ENCODE measurements at regions not wholly inside any gene's neighbourhood (a gene's known extent, or its start where the extent isn't known, plus 50 kb on each side); places are given as distances from the start of the nearest gene placed in this dataset.

DNA sequence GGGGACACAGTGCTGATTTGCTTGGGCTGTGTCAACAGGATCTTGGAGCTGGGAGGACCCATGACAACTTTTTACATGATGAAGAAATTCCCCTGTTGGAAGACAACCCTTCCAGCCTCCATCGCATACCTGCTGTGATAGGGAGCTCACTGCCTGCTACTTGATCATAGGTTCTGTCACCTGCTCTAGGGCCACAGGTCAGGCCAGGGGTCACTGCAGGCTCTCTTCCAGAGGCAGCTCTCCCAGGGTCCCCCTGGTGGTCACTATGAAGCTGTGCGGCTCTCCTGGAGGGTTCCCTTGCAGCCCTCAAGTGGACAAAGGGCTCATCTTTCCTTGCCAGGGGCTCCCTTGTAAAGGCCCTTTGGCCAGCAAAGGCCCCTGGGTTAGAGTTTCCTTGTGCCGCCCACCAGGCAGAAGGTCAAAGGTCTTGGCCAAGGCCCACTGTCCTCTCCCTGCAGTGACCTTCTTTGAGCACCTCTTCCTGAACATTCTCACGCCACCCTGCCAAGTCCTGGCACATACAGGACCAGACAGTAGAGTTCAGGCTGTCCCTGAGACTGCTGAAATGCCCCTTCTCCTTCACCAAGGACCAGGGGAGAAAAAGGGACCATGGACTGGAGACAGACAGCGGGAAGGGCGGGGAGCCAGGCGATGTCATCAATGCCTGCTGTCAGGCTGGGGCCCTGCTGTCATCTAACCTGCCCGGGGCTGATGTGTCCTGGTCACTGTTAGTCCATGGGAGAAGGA, 345.1 kb downstream of the DYSF start:
- TF ChIP-seq, protein P1, sequence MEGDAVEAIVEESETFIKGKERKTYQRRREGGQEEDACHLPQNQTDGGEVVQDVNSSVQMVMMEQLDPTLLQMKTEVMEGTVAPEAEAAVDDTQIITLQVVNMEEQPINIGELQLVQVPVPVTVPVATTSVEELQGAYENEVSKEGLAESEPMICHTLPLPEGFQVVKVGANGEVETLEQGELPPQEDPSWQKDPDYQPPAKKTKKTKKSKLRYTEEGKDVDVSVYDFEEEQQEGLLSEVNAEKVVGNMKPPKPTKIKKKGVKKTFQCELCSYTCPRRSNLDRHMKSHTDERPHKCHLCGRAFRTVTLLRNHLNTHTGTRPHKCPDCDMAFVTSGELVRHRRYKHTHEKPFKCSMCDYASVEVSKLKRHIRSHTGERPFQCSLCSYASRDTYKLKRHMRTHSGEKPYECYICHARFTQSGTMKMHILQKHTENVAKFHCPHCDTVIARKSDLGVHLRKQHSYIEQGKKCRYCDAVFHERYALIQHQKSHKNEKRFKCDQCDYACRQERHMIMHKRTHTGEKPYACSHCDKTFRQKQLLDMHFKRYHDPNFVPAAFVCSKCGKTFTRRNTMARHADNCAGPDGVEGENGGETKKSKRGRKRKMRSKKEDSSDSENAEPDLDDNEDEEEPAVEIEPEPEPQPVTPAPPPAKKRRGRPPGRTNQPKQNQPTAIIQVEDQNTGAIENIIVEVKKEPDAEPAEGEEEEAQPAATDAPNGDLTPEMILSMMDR (IDR thresholded peaks at IDR 0.05), result peak; percentile 67 to 84 (median 74)
- TF ChIP-seq POLR2A (IDR thresholded peaks at IDR 0.05), result no peak
- ATAC-seq, result peak in 3 of 4 donors; percentile 35 to 65 (median 56)
- peaks cover 0 to 19% (median 1%) of the 10 kb centered on the region in 12 donors for H3K4me1 ChIP-seq
- no peaks in the 10 kb centered on the region for H3K36me3 ChIP-seq
- no peaks in the 10 kb centered on the region for H3K9me3 ChIP-seq
- 81 to 89% (median 86%) methylated on average over 5 to 8 of the region's 8 CpGs for WGBS, 4 donors
- intact Hi-C loops (cut with DNase I), result loop anchor here (2.0 to 10.0 kb wide), 9 partner anchors 104 to 252 kb away; no protein-coding TSS in a partner anchor
- peak in 2 of 5 donors; percentile 22 to 33 for DNase-seq
- H3K4me3 ChIP-seq, result no peak overlapping the region
- H3K27ac ChIP-seq, result no peak overlapping the region
- no peaks in the 10 kb centered on the region for H3K27me3 ChIP-seq

DNA sequence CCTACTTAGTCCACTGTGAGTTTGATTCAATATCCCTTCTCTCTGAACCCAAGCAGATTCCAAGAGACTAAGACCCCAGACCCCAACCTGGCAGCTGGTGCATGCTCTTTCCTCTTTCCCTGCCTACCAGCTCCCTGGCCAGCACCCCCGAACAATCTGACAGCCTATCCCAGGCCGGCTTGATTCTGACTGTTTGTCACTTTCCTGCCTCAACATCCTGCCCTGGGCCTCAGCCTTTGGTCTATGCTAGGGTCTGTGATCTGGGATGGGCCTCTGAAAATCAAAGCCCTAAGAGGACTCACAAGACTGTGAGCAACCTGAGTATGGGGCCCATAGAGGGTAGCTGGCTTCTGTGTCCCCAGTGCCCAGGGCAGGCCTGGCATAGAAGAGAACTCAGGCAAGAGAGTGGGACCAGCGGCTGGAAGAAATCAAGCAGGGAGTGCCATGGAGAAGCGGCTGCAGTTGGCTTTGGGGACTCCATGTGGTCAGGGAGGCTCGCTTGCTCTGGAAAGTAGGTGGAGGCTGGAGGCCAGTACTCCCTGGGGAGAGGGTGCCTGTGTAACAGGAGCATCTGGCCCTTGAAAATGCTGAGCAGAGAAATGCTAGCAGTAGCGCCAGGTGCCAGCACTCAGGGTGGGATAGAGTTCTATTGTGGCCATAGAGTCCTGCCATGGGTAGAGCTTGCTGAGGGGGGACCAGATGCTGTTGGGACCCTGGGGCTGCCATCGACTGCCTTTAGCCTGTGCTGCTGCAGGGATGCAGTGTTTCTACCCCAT, 343.9 kb downstream of the DYSF start:
- DNase-seq, result no peak
- no peaks in the 10 kb centered on the region for H3K9me3 ChIP-seq
- H3K4me3 ChIP-seq, result no peak overlapping the region
- H3K27me3 ChIP-seq, result no peaks in the 10 kb centered on the region
- no peaks in the 10 kb centered on the region for H3K36me3 ChIP-seq
- no peak for ATAC-seq
- 89 to 99% (median 96%) methylated on average over 7 of the region's 7 CpGs for WGBS, 4 donors
- intact Hi-C loops (cut with DNase I), result loop anchor here (5.0 to 10.0 kb wide), 8 partner anchors 102 to 250 kb away; no protein-coding TSS in a partner anchor
- H3K4me1 ChIP-seq, result peaks cover 0 to 19% (median 1%) of the 10 kb centered on the region in 12 donors
- H3K27ac ChIP-seq, result no peak overlapping the region
- TF ChIP-seq, protein P1 (IDR thresholded peaks at IDR 0.05), result no peak
- no peak for TF ChIP-seq POLR2A (IDR thresholded peaks at IDR 0.05)

DNA sequence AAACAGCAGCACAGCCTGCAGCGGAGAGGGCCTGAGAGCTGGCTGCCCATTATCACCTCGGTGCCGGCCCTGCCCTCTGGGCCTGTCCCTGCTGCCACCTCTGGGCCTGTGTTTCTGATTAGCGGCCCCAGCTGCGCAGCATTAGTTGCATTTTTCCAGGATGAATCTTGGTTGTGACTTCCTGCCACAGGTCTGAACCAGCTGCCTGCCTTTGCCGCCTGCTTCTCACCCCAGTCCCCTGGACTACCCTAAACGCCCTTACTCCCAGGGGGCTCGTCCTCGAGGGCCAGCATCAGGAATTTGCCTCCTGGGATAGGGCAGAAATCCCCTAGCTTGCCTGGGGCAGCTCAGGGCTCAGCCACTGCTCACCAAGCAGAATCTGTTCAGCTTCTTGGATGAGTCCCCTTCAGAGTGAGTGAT, 342.8 kb downstream of the DYSF start:
- intact Hi-C loops (cut with DNase I), result loop anchor here (5.0 to 10.0 kb wide), 8 partner anchors 101 to 249 kb away; no protein-coding TSS in a partner anchor
- WGBS, 4 donors, result 66 to 78% (median 71%) methylated on average over 9 of the region's 9 CpGs
- DNase-seq, result no peak
- Histone ChIP-seq H3K36me3 (no peaks in the 10 kb centered on the region), H3K9me3 (no peaks in the 10 kb centered on the region), H3K27me3 (no peaks in the 10 kb centered on the region), H3K4me1 (peaks cover 0 to 13% (median 0%) of the 10 kb centered on the region in 12 donors), H3K4me3 (no peak overlapping the region), H3K27ac (peak overlapping the region in 1 of 12 donors; percentile 34)
- ATAC-seq, result peak in 3 of 4 donors; percentile 50 to 58 (median 52)
- TF ChIP-seq POLR2A (IDR thresholded peaks at IDR 0.05), result no peak
- TF ChIP-seq, protein P1 (IDR thresholded peaks at IDR 0.05), result no peak

DNA sequence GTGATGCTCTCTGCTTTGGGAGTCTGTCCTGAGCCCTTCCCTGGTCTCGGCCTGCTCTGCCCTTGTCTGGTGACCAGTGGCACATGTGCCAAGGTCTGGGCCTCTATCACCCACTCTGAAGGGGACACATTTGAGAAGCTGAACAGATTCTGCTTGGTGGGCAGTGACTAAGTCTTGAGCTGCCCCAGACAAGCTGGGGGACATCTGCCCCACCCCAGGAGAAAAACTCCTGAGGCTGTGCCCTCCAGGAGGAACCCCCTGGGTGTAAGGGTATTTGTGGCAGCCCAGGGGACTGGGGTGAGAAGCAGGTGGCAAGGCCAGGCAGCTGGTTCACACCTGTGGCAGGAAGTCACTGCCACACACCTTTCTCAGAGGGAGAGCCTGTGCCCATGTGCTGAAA, 342.1 kb downstream of the DYSF start:
- 88 to 100% (median 96%) methylated on average over 1 of the region's 1 CpG for WGBS, 4 donors
- Histone ChIP-seq H3K9me3 (no peaks in the 10 kb centered on the region), H3K27ac (no peak overlapping the region), H3K27me3 (no peaks in the 10 kb centered on the region), H3K4me1 (peaks cover 0 to 13% (median 0%) of the 10 kb centered on the region in 12 donors), H3K4me3 (no peak overlapping the region), H3K36me3 (no peaks in the 10 kb centered on the region)
- ATAC-seq, result no peak
- intact Hi-C loops (cut with DNase I), result loop anchor here (5.0 to 10.0 kb wide), 8 partner anchors 101 to 248 kb away; no protein-coding TSS in a partner anchor
- DNase-seq, result no peak
- TF ChIP-seq, protein P1 (IDR thresholded peaks at IDR 0.05), result no peak
- TF ChIP-seq POLR2A (IDR thresholded peaks at IDR 0.05), result no peak

Measured in heart left ventricle (tissue), 16 donors.